HCT116 (cell line): ENCODE measurements at regions not wholly inside any gene's neighbourhood (a gene's known extent, or its start where the extent isn't known, plus 50 kb on each side); places are given as distances from the start of the nearest gene placed in this dataset.

Experiments used
- ATAC-seq: fragments of 200-7000 bp; cut with Tn5 transposase; 2 replicates; pipeline ENCODE4 v1.9.1; 2020; ENCODE audit warnings: mild to moderate bottlenecking, moderate library complexity
- BruUV-seq: library from RNA; stranded (reverse); fragments of 400-500 nt; replicated peaks from 2 replicates; lab custom pipeline; 2021; lab: Mats Ljungman, UMichigan
- CTCF ChIA-PET: fragments of 300-600 bp; sonication (Branson Sonifier 250); formaldehyde crosslinking; loops from one replicate; lab custom pipeline; 2021; ENCODE audit warnings: antibody characterized with exemption; lab: Charles Lee
- POLR2A ChIA-PET: fragments of 300-600, 350-600 bp; sonication (Branson Sonifier 250); formaldehyde crosslinking; loops from one replicate; lab custom pipeline; 2021; ENCODE audit warnings: antibody characterized with exemption; lab: Charles Lee
- RAD21 ChIA-PET, 2 experiments: fragments of 300-600 bp; sonication (Branson Sonifier 250); formaldehyde crosslinking; loops; one replicate each; lab custom pipeline; 2023; ENCODE audit warnings: low total read pairs in 2 of 2; ENCODE audit not compliant: uncharacterized antibody in 2 of 2, unreplicated experiment in 2 of 2, low non-redundant PET in 1 of 2; lab: Charles Lee
- DNase-seq: peaks from one replicate; pipeline ENCODE4 v3.0.0-alpha.2; 2010; ENCODE audit warnings: low read depth, low spot score
- H2AFZ ChIP-seq: fragments of 200-600 bp; shearing (Covaris generic), sonication (generic); 2 replicates; pipeline ENCODE4 v1.6.1; 2017; ENCODE audit warnings: low read depth, mixed run types, mixed read lengths, antibody characterized with exemption, low read length; ENCODE audit not compliant: poor library complexity, severe bottlenecking
- H3K27ac ChIP-seq: 2 replicates; pipeline ENCODE4 v1.5.1; 2012; ENCODE audit warnings: low read depth, low read length
- H3K27me3 ChIP-seq: fragments of 200-600 bp; sonication (generic); 2 replicates; pipeline ENCODE4 v1.6.1; 2016; ENCODE audit warnings: mixed run types, low read length, mixed read lengths; ENCODE audit not compliant: insufficient read depth
- H3K36me3 ChIP-seq, 2 experiments: fragments of 200-500 bp in 1 of 2; fragments of 200-600 bp in 1 of 2; sonication (Bioruptor generic) in 1 of 2; sonication (generic) in 1 of 2; 2 replicates each; pipeline versions ENCODE4 v1.5.1 to v1.6.1; 2014 to 2016; ENCODE audit warnings: low read length in 2 of 2, inconsistent platforms in 1 of 2, mixed read lengths in 1 of 2, mixed run types in 1 of 2; ENCODE audit not compliant: insufficient read depth in 2 of 2, control insufficient read depth in 1 of 2
- H3K4me1 ChIP-seq, 2 experiments: fragments of 200-600 bp in 1 of 2; sonication (generic) in 1 of 2; 2 replicates each; pipeline versions ENCODE4 v1.5.1 to v1.6.1; 2012 to 2017; ENCODE audit warnings: low read length in 2 of 2, inconsistent platforms in 1 of 2, mild to moderate bottlenecking in 1 of 2, mixed read lengths in 1 of 2, mixed run types in 1 of 2, moderate library complexity in 1 of 2; ENCODE audit not compliant: insufficient read depth in 2 of 2, control insufficient read depth in 1 of 2
- H3K4me2 ChIP-seq: fragments of 200-600 bp; sonication (generic); 2 replicates; pipeline ENCODE4 v1.6.1; 2017; ENCODE audit warnings: mixed run types, low read length, mixed read lengths
- H3K4me3 ChIP-seq, 2 experiments: fragments of 200-600 bp in 1 of 2; sonication (generic) in 1 of 2; replicated peaks in 1 of 2; 2 replicates each; pipeline ENCODE4 v1.5.1; 2011 to 2016; ENCODE audit warnings: low read length in 2 of 2, control low read depth in 1 of 2, low read depth in 1 of 2, mild to moderate bottlenecking in 1 of 2, mixed read lengths in 1 of 2, mixed run types in 1 of 2
- H3K79me2 ChIP-seq: fragments of 200-600 bp; sonication (generic); 2 replicates; pipeline ENCODE4 v1.6.1; 2017; ENCODE audit warnings: mild to moderate bottlenecking, mixed run types, low read length, moderate library complexity, mixed read lengths; ENCODE audit not compliant: insufficient read depth
- H3K9ac ChIP-seq: fragments of 200-600 bp; sonication (generic); 2 replicates; pipeline ENCODE4 v1.6.1; 2016; ENCODE audit warnings: low read length, mixed read lengths
- H3K9me2 ChIP-seq: fragments of 200-600 bp; sonication (generic), shearing (Covaris generic); 2 replicates; pipeline ENCODE4 v1.6.1; 2017; ENCODE audit warnings: mixed run types, mild to moderate bottlenecking, moderate library complexity; ENCODE audit not compliant: insufficient read depth
- H3K9me3 ChIP-seq, 2 experiments: fragments of 200-500 bp in 1 of 2; fragments of 200-600 bp in 1 of 2; sonication (Bioruptor generic) in 1 of 2; sonication (generic) in 1 of 2; 2 replicates each; pipeline ENCODE4 v1.6.1; 2014 to 2017; ENCODE audit warnings: low read length in 2 of 2, mixed read lengths in 2 of 2, inconsistent platforms in 1 of 2, low read depth in 1 of 2, mild to moderate bottlenecking in 1 of 2, mixed run types in 1 of 2, moderate library complexity in 1 of 2; ENCODE audit not compliant: control insufficient read depth in 1 of 2, insufficient read depth in 1 of 2
- H4K20me1 ChIP-seq: fragments of 200-600 bp; sonication (generic), shearing (Covaris generic); 2 replicates; pipeline ENCODE4 v1.6.1; 2017; ENCODE audit warnings: mixed run types, mild to moderate bottlenecking, moderate library complexity; ENCODE audit not compliant: insufficient read depth
- CBX3 ChIP-seq: IDR thresholded peaks from 2 replicates; pipeline ENCODE4 v1.6.1; 2012; ENCODE audit warnings: low read depth
- CEBPB ChIP-seq: IDR thresholded peaks from 2 replicates; pipeline ENCODE4 v1.6.1; 2012; ENCODE audit warnings: low read depth
- EGR1 ChIP-seq: IDR thresholded peaks from 2 replicates; pipeline ENCODE4 v1.6.1; 2012; ENCODE audit warnings: low read depth
- ELF1 ChIP-seq: IDR thresholded peaks from 2 replicates; pipeline ENCODE4 v1.6.1; 2012; ENCODE audit warnings: low read depth, borderline replicate concordance
- EZH2 ChIP-seq: fragments of 200-600 bp; sonication (generic); IDR thresholded peaks from 2 replicates; pipeline ENCODE4 v1.6.1; 2017; ENCODE audit warnings: antibody characterized with exemption, mixed run types
- EZH2phosphoT487 ChIP-seq: fragments of 200-600 bp; IDR thresholded peaks from 2 replicates; pipeline ENCODE4 v1.6.1; 2018; ENCODE audit warnings: antibody characterized with exemption, borderline replicate concordance
- MAX ChIP-seq: IDR thresholded peaks from 2 replicates; pipeline ENCODE4 v1.6.1; 2012
- POLR2A ChIP-seq: IDR thresholded peaks from 2 replicates; pipeline ENCODE4 v1.7.0; 2011; ENCODE audit warnings: borderline replicate concordance; ENCODE audit not compliant: insufficient read depth, insufficient read length; ENCODE audit errors: extremely low read depth
- POLR2AphosphoS5 ChIP-seq: IDR thresholded peaks from 2 replicates; pipeline ENCODE4 v1.6.1; 2011; ENCODE audit warnings: mild to moderate bottlenecking, low read depth, low read length, moderate library complexity
- RAD21 ChIP-seq: IDR thresholded peaks from 2 replicates; pipeline ENCODE4 v1.6.1; 2012; ENCODE audit warnings: low read depth, mild to moderate bottlenecking
- REST ChIP-seq: IDR thresholded peaks from 2 replicates; pipeline ENCODE4 v1.6.1; 2012; ENCODE audit warnings: low read depth
- SP1 ChIP-seq: IDR thresholded peaks from 2 replicates; pipeline ENCODE4 v1.6.1; 2012; ENCODE audit warnings: low read depth
- SRF ChIP-seq: IDR thresholded peaks from 2 replicates; pipeline ENCODE4 v1.6.1; 2012; ENCODE audit warnings: low read depth
- ZFX ChIP-seq: fragments of 450-650 bp; IDR thresholded peaks from 2 replicates; pipeline ENCODE4 v1.6.1; 2017
- ZNF274 ChIP-seq: fragments of 200-500 bp; sonication (Bioruptor generic); IDR thresholded peaks from 2 replicates; pipeline ENCODE4 v1.6.1; 2014; ENCODE audit warnings: mild to moderate bottlenecking, low read depth, low read length, inconsistent platforms
- intact Hi-C: fragments of 100-400 bp; cut with micrococcal nuclease; formaldehyde crosslinking; loops from 2 replicates; pipeline ENCODE4 v1.10.0; 2022
- TF ChIP-seq, protein P1 (sequence below): IDR thresholded peaks from 2 replicates; pipeline ENCODE4 v1.6.1; 2011; ENCODE audit warnings: mild to moderate bottlenecking, low read length, moderate library complexity; ENCODE audit not compliant: insufficient replicate concordance; ENCODE audit errors: extremely low read depth

- intact Hi-C loops: no loop called here
- ChIA-PET POLR2A (no interaction called here), CTCF (no interaction called here), RAD21 (no interaction called here)
- H3K4me1 ChIP-seq: no peaks in the 10 kb centered on the region
- no peaks in the 10 kb centered on the region for H3K9me3 ChIP-seq
- no TSS peak for BruUV-seq
- no peaks in the 10 kb centered on the region for H4K20me1 ChIP-seq
- TF ChIP-seq POLR2A (no peak), POLR2AphosphoS5 (no peak), EZH2 (no peak), ZNF274 (no peak), ELF1 (no peak), EZH2phosphoT487 (no peak), CBX3 (no peak), MAX (no peak)
- H3K4me3 ChIP-seq: no peak overlapping the region
- no peaks in the 10 kb centered on the region for H3K36me3 ChIP-seq
- H3K27me3 ChIP-seq: no peaks in the 10 kb centered on the region
- DNase-seq: no peak
- no peak overlapping the region for H3K9ac ChIP-seq
- no peaks in the 10 kb centered on the region for H3K9me2 ChIP-seq
- no peaks in the 10 kb centered on the region for H3K79me2 ChIP-seq
- no peak for ATAC-seq
- H2AFZ ChIP-seq: no peak overlapping the region
- no peak overlapping the region for H3K4me2 ChIP-seq
- no peak overlapping the region for H3K27ac ChIP-seq
Measured at GRCh38 chr15:39491886-39492490, 88.9 kb upstream of the THBS1 start.

DNA sequence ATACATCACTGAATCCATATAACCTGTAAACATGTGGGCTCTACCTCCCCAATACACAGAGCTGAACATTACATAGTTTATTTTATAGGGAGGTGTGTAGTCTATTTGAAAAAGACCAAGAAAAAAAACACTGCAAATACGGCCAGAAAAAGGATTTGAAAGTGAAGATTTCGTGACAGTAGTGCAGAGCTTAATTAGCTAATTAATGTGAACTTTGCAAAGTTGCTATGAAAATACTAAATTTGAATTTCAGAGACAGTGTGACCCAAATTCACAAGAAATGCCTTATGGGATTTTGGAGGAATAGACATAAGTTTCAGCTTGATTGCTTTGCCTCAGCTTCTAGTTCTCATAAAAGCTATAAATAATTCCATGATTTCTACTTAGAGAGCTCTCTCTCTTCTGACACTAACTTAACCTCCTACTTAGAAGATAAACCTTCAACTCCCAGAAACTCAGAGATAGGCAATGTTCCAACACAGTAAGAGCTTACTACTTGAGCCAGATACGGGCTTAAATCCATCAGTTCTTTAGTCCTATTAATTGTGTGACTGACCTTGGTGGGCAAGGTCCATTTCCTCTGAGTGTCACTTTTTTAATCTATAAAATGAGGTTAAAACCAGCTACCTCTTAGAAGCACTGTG lies 87.3 kb upstream of the THBS1 start:
- no peak overlapping the region for H3K4me2 ChIP-seq
- DNase-seq (no peak), ATAC-seq (no peak)
- no peak overlapping the region for H3K4me3 ChIP-seq
- no TSS peak for BruUV-seq
- H3K36me3 ChIP-seq: no peaks in the 10 kb centered on the region
- no peaks in the 10 kb centered on the region for H4K20me1 ChIP-seq
- CTCF ChIA-PET: no interaction called here
- TF ChIP-seq REST (no peak), SP1 (no peak), ZNF274 (no peak), ZFX (no peak), SRF (no peak), ELF1 (no peak), EGR1 (no peak), RAD21 (no peak), CEBPB (no peak), EZH2phosphoT487 (no peak)
- TF ChIP-seq, protein P1, sequence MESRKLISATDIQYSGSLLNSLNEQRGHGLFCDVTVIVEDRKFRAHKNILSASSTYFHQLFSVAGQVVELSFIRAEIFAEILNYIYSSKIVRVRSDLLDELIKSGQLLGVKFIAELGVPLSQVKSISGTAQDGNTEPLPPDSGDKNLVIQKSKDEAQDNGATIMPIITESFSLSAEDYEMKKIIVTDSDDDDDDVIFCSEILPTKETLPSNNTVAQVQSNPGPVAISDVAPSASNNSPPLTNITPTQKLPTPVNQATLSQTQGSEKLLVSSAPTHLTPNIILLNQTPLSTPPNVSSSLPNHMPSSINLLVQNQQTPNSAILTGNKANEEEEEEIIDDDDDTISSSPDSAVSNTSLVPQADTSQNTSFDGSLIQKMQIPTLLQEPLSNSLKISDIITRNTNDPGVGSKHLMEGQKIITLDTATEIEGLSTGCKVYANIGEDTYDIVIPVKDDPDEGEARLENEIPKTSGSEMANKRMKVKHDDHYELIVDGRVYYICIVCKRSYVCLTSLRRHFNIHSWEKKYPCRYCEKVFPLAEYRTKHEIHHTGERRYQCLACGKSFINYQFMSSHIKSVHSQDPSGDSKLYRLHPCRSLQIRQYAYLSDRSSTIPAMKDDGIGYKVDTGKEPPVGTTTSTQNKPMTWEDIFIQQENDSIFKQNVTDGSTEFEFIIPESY: no peak
- intact Hi-C loops: no loop called here
- H3K4me1 ChIP-seq: no peaks in the 10 kb centered on the region
- no peaks in the 10 kb centered on the region for H3K9me2 ChIP-seq
- H3K27me3 ChIP-seq: 0 out of 2 replicates have a peak, but pooled peaks cover 3% of the 10 kb centered on the region
- POLR2A ChIA-PET: no interaction called here
- H3K9ac ChIP-seq: no peak overlapping the region
- no peaks in the 10 kb centered on the region for H3K9me3 ChIP-seq
- H2AFZ ChIP-seq: no peak overlapping the region
- H3K79me2 ChIP-seq: no peaks in the 10 kb centered on the region
- RAD21 ChIA-PET: no interaction called here
- H3K27ac ChIP-seq: no peak overlapping the region
